GM23338 (cell line): ENCODE measurements at regions not wholly inside any gene's neighbourhood (a gene's known extent, or its start where the extent isn't known, plus 50 kb on each side); places are given as distances from the start of the nearest gene placed in this dataset.

Experiments
- ATAC-seq: fragments of 200-7000 bp; cut with Tn5 transposase; 3 replicates; pipeline ENCODE4 v1.9.1; 2020
- DNase-seq: peaks from one replicate; pipeline ENCODE4 v3.0.0-alpha.2; 2015; ENCODE audit warnings: low spot score
- H2AFZ ChIP-seq: fragments of 200-600 bp; sonication (generic); 2 replicates; pipeline ENCODE4 v1.8.0; 2016; ENCODE audit warnings: antibody characterized with exemption, mild to moderate bottlenecking, moderate library complexity
- H3F3A ChIP-seq: fragments of 200-600 bp; sonication (generic); replicated peaks from 2 replicates; pipeline ENCODE4 v1.8.0; 2017; ENCODE audit warnings: antibody characterized with exemption, mixed run types, low read depth
- H3K27ac ChIP-seq: fragments of 200-600 bp; sonication (generic); 2 replicates; pipeline ENCODE4 v1.6.1; 2016; ENCODE audit warnings: low read depth
- H3K27me3 ChIP-seq: fragments of 200-600 bp; sonication (generic); 2 replicates; pipeline ENCODE4 v1.8.0; 2016; ENCODE audit warnings: mild to moderate bottlenecking, mixed run types, moderate library complexity; ENCODE audit not compliant: insufficient read depth
- H3K36me3 ChIP-seq: fragments of 200-600 bp; sonication (generic); 2 replicates; pipeline ENCODE4 v1.8.0; 2016; ENCODE audit warnings: mild to moderate bottlenecking; ENCODE audit not compliant: insufficient read depth
- H3K4me1 ChIP-seq: fragments of 200-600 bp; sonication (generic); 2 replicates; pipeline ENCODE4 v1.8.0; 2016; ENCODE audit warnings: mild to moderate bottlenecking, moderate library complexity; ENCODE audit not compliant: insufficient read depth
- H3K4me2 ChIP-seq: fragments of 200-600 bp; sonication (generic); 2 replicates; pipeline ENCODE4 v1.7.1; 2017; ENCODE audit warnings: mixed run types
- H3K4me3 ChIP-seq: fragments of 200-600 bp; sonication (generic); 2 replicates; pipeline ENCODE4 v1.6.1; 2016; ENCODE audit warnings: mixed run types
- H3K79me2 ChIP-seq: fragments of 200-600 bp; sonication (generic); replicated peaks from 2 replicates; pipeline ENCODE4 v1.8.0; 2017; ENCODE audit warnings: mild to moderate bottlenecking; ENCODE audit not compliant: insufficient read depth
- H3K9me2 ChIP-seq: fragments of 200-600 bp; sonication (generic); 2 replicates; pipeline ENCODE4 v1.8.0; 2017; ENCODE audit not compliant: insufficient read depth
- H4K20me1 ChIP-seq: fragments of 200-600 bp; sonication (generic); replicated peaks from 2 replicates; pipeline ENCODE4 v1.8.0; 2017; ENCODE audit warnings: mild to moderate bottlenecking; ENCODE audit not compliant: insufficient read depth
- H3K27ac Mint-ChIP-seq: 2 replicates; pipeline ENCODE4 v1.8.0; 2020; ENCODE audit warnings: inconsistent platforms, mild to moderate bottlenecking, moderate library complexity, mixed read lengths
- H3K27me3 Mint-ChIP-seq: 3 replicates; pipeline ENCODE4 v1.8.0; 2022; ENCODE audit warnings: low read depth, mild to moderate bottlenecking, moderate library complexity, mixed read lengths, inconsistent platforms; ENCODE audit not compliant: insufficient read depth, poor library complexity
- H3K36me3 Mint-ChIP-seq: 3 replicates; pipeline ENCODE4 v1.8.0; 2021; ENCODE audit warnings: low read depth, mild to moderate bottlenecking, inconsistent platforms, moderate library complexity, mixed read lengths
- H3K4me1 Mint-ChIP-seq: 3 replicates; pipeline ENCODE4 v1.8.0; 2020; ENCODE audit warnings: mild to moderate bottlenecking, inconsistent platforms, mixed read lengths
- H3K4me3 Mint-ChIP-seq: 3 replicates; pipeline ENCODE4 v1.8.0; 2021; ENCODE audit warnings: moderate library complexity, mild to moderate bottlenecking, inconsistent platforms, mixed read lengths
- H3K9me3 Mint-ChIP-seq: 3 replicates; pipeline ENCODE4 v1.8.0; 2020; ENCODE audit warnings: moderate library complexity, mild to moderate bottlenecking, inconsistent platforms, mixed read lengths
- CREB1 ChIP-seq: fragments of 250-450 bp; sonication (Bioruptor Pico); IDR thresholded peaks from 2 replicates; pipeline ENCODE4 v1.5.0; 2020; ENCODE audit warnings: low read depth, mild to moderate bottlenecking, moderate library complexity
- CTCF ChIP-seq, 2 experiments: fragments of 200-600 bp in 1 of 2; sonication (generic) in 1 of 2; conservative IDR thresholded peaks; 2 replicates each; pipeline versions ENCODE4 v1.5.1 to v1.6.1; 2016 to 2017; ENCODE audit warnings: antibody characterized with exemption in 2 of 2, low read depth in 2 of 2, mild to moderate bottlenecking in 2 of 2, moderate library complexity in 1 of 2
- ETS1 ChIP-seq: IDR thresholded peaks from 2 replicates; pipeline ENCODE4 v1.6.1; 2016; ENCODE audit warnings: antibody characterized with exemption
- EZH2 ChIP-seq: fragments of 200-600 bp; sonication (generic); IDR thresholded peaks from one replicate; pipeline ENCODE4 v1.8.0; 2017; ENCODE audit warnings: antibody characterized with exemption, mild to moderate bottlenecking, low read depth; ENCODE audit not compliant: unreplicated experiment
- EZH2phosphoT487 ChIP-seq: fragments of 200-600 bp; sonication (generic); IDR thresholded peaks from one replicate; pipeline ENCODE4 v1.8.1; 2018; ENCODE audit warnings: antibody characterized with exemption; ENCODE audit not compliant: unreplicated experiment
- JUNB ChIP-seq: IDR thresholded peaks from one replicate; pipeline ENCODE4 v1.6.1; 2016; ENCODE audit warnings: antibody characterized with exemption; ENCODE audit not compliant: unreplicated experiment
- NANOG ChIP-seq: IDR thresholded peaks from 2 replicates; pipeline ENCODE4 v1.6.1; 2016; ENCODE audit warnings: antibody characterized with exemption, borderline replicate concordance
- POLR2AphosphoS5 ChIP-seq: IDR thresholded peaks from 2 replicates; pipeline ENCODE4 v1.6.1; 2016; ENCODE audit warnings: antibody characterized with exemption, low read depth
- REST ChIP-seq: IDR thresholded peaks from one replicate; pipeline ENCODE4 v1.6.1; 2018; ENCODE audit warnings: antibody characterized with exemption; ENCODE audit not compliant: unreplicated experiment
- STAT1 ChIP-seq: IDR thresholded peaks from one replicate; pipeline ENCODE4 v1.6.1; 2016; ENCODE audit warnings: antibody characterized with exemption; ENCODE audit not compliant: unreplicated experiment
- ZNF114 ChIP-seq: fragments of 250-450 bp; sonication (Bioruptor Pico); IDR thresholded peaks from 2 replicates; pipeline ENCODE4 v1.5.0; 2020; ENCODE audit warnings: mild to moderate bottlenecking, moderate library complexity
- ZNF331 ChIP-seq: fragments of 250-450 bp; sonication (Bioruptor Pico); IDR thresholded peaks from 2 replicates; pipeline ENCODE4 v1.5.0; 2020; ENCODE audit warnings: low read depth, mild to moderate bottlenecking, moderate library complexity
- ZNF462 ChIP-seq: fragments of 250-450 bp; sonication (Bioruptor Pico); IDR thresholded peaks from 2 replicates; pipeline ENCODE4 v1.5.0; 2020; ENCODE audit warnings: mild to moderate bottlenecking, moderate library complexity

GRCh38 chr14:89721956-89722355, 232.6 kb downstream of the EFCAB11 start:
- no peaks in the 10 kb centered on the region for H4K20me1 ChIP-seq
- Mint-ChIP-seq H3K9me3 (no peaks in the 10 kb centered on the region), H3K36me3 (no peaks in the 10 kb centered on the region), H3K4me3 (no peak overlapping the region), H3K27me3 (peaks cover 2% of the 10 kb centered on the region), H3K27ac (peak overlapping the region; percentile 55; the same call in 1 of the 2 replicates), H3K4me1 (peaks cover 44% of the 10 kb centered on the region)
- peak overlapping the region; percentile 86 for H2AFZ ChIP-seq
- TF ChIP-seq CTCF (conservative IDR thresholded peaks at IDR 0.05; ENCODE audit: low read depth in 2 of 2) (no peak), ZNF114 (CRISPR knock-in tag) (no peak), CREB1 (no peak), ZNF462 (CRISPR knock-in tag) (no peak), ZNF331 (no peak), NANOG (no peak), POLR2AphosphoS5 (no peak), REST (no peak), ETS1 (no peak), JUNB (no peak), STAT1 (no peak), EZH2 (no peak), EZH2phosphoT487 (no peak)
- H3F3A ChIP-seq, result peaks cover 14% of the 10 kb centered on the region; the same call in 1 of the 2 replicates
- no peak overlapping the region for H3K4me3 ChIP-seq
- peaks cover 30% of the 10 kb centered on the region for H3K4me1 ChIP-seq
- H3K4me2 ChIP-seq, result peak overlapping the region; percentile 36
- H3K27ac ChIP-seq, result peak overlapping the region; percentile 65; the same call in 1 of the 2 replicates
- H3K36me3 ChIP-seq, result no peaks in the 10 kb centered on the region
- no peak for DNase-seq
- no peaks in the 10 kb centered on the region for H3K27me3 ChIP-seq
- no peaks in the 10 kb centered on the region for H3K79me2 ChIP-seq
- peaks cover 12% of the 10 kb centered on the region; the same call in 1 of the 2 replicates for H3K9me2 ChIP-seq
- no peak for ATAC-seq
